Panc1 (cell line): ENCODE measurements at regions not wholly inside any gene's neighbourhood (a gene's known extent, or its start where the extent isn't known, plus 50 kb on each side); places are given as distances from the start of the nearest gene placed in this dataset.

ENCODE experiments used
- ATAC-seq: fragments of 200-7000 bp; cut with Tn5 transposase; 2 replicates; pipeline ENCODE4 v1.9.1; 2020; ENCODE audit warnings: mild to moderate bottlenecking, moderate library complexity
- BruUV-seq: library from RNA; stranded (reverse); fragments of 400-500 nt; replicated peaks from 2 replicates; lab custom pipeline; 2021; lab: Mats Ljungman, UMichigan
- CTCF ChIA-PET: fragments of 300-600 bp; sonication (Branson Sonifier 250); formaldehyde crosslinking; loops from one replicate; lab custom pipeline; 2022; ENCODE audit warnings: antibody characterized with exemption; lab: Charles Lee
- POLR2A ChIA-PET: fragments of 300-600 bp; sonication (Branson Sonifier 250); formaldehyde crosslinking; loops from one replicate; lab custom pipeline; 2022; ENCODE audit warnings: antibody characterized with exemption; lab: Charles Lee
- DNase-seq: peaks from one replicate; pipeline ENCODE4 v3.0.0-alpha.2; 2010; ENCODE audit warnings: low read depth, low spot score
- H3K27ac ChIP-seq: 2 replicates; pipeline ENCODE4 v1.5.1; 2011; ENCODE audit warnings: mild to moderate bottlenecking, low read length, inconsistent platforms
- H3K27me3 ChIP-seq: fragments of 200-500 bp; sonication (Bioruptor generic); 2 replicates; pipeline ENCODE4 v1.6.0; 2014; ENCODE audit warnings: low read length, inconsistent platforms; ENCODE audit not compliant: control insufficient read depth, insufficient read depth
- H3K36me3 ChIP-seq: fragments of 200-500 bp; sonication (Bioruptor generic); 2 replicates; pipeline ENCODE4 v1.5.1; 2014; ENCODE audit warnings: inconsistent platforms, mild to moderate bottlenecking, low read length, moderate library complexity; ENCODE audit not compliant: control insufficient read depth, insufficient read depth
- H3K4me1 ChIP-seq: 2 replicates; pipeline ENCODE4 v1.5.1; 2011; ENCODE audit warnings: inconsistent platforms, mild to moderate bottlenecking, low read length, moderate library complexity; ENCODE audit not compliant: control insufficient read depth, insufficient read depth
- H3K4me3 ChIP-seq, 2 experiments: 2 replicates each; pipeline ENCODE4 v1.5.1; 2011 to 2012; ENCODE audit warnings: low read depth in 2 of 2, low read length in 2 of 2, mild to moderate bottlenecking in 2 of 2, inconsistent platforms in 1 of 2, moderate library complexity in 1 of 2
- H3K9me3 ChIP-seq: fragments of 200-500 bp; sonication (Bioruptor generic); 2 replicates; pipeline ENCODE4 v1.5.1; 2014; ENCODE audit warnings: low read depth, mild to moderate bottlenecking, inconsistent platforms, low read length, moderate library complexity; ENCODE audit not compliant: control insufficient read depth, insufficient read depth
- CTCF ChIP-seq: fragments of 450-650 bp; IDR thresholded peaks from 2 replicates; pipeline ENCODE4 v1.5.1; 2017; ENCODE audit warnings: mild to moderate bottlenecking
- POLR2AphosphoS5 ChIP-seq: IDR thresholded peaks from 2 replicates; pipeline ENCODE4 v1.6.1; 2012; ENCODE audit warnings: mild to moderate bottlenecking, low read depth, low read length, moderate library complexity
- REST ChIP-seq, 2 experiments: IDR thresholded peaks; 2 replicates each; pipeline ENCODE4 v1.6.1; 2011 to 2012; ENCODE audit warnings: low read depth in 2 of 2, control low read depth in 1 of 2, low read length in 1 of 2, mild to moderate bottlenecking in 1 of 2, moderate library complexity in 1 of 2; ENCODE audit not compliant: insufficient read depth in 1 of 2
- SIN3A ChIP-seq: IDR thresholded peaks from 2 replicates; pipeline ENCODE4 v1.6.1; 2012; ENCODE audit warnings: low read depth, mild to moderate bottlenecking, low read length, moderate library complexity, borderline replicate concordance; ENCODE audit not compliant: insufficient read depth
- TCF7L2 ChIP-seq: IDR thresholded peaks from 2 replicates; pipeline ENCODE4 v1.6.1; 2011; ENCODE audit warnings: mild to moderate bottlenecking, low read depth, low read length, inconsistent platforms
- in situ Hi-C: cut with HindIII; loops from 2 replicates; pipeline ENCODE4 v1.10.0; 2016; ENCODE audit warnings: low sequenced_read_pairs, low pct_unique_long_range_greater_than_20kb
- intact Hi-C: fragments of 100-400 bp; cut with micrococcal nuclease; formaldehyde crosslinking; loops from one replicate; pipeline ENCODE4 v1.10.0; 2022; ENCODE audit not compliant: unreplicated experiment

GRCh38 chr5:166957782-166958181 lies 1333.7 kb upstream of the WWC1 start:
- no peak overlapping the region for H3K4me3 ChIP-seq
- intact Hi-C loops = no loop called here
- no peaks in the 10 kb centered on the region for H3K36me3 ChIP-seq
- H3K9me3 ChIP-seq = no peaks in the 10 kb centered on the region
- ATAC-seq (no peak), DNase-seq (no peak)
- H3K27me3 ChIP-seq = no peaks in the 10 kb centered on the region
- POLR2A ChIA-PET = no interaction called here
- in situ Hi-C loops = no loop called here
- H3K4me1 ChIP-seq = no peaks in the 10 kb centered on the region
- H3K27ac ChIP-seq = no peak overlapping the region
- CTCF ChIA-PET = interaction anchor here (0.5 kb wide), 1 partner anchor 555 kb away, joined by 4 read pairs; no protein-coding TSS in a partner anchor
- BruUV-seq = no TSS peak
- TF ChIP-seq TCF7L2 (no peak), REST (IDR thresholded peaks at IDR 0.05; ENCODE audit: insufficient read depth in 1 of 2, low read depth in 2 of 2, low read length in 1 of 2) (no peak), POLR2AphosphoS5 (no peak), CTCF (no peak), SIN3A (no peak)

- in situ Hi-C loops = no loop called here
- H3K9me3 ChIP-seq = no peaks in the 10 kb centered on the region
- BruUV-seq = no TSS peak
- no peak for TF ChIP-seq SIN3A
- no peak for TF ChIP-seq TCF7L2
- TF ChIP-seq POLR2AphosphoS5 = no peak
- no peak for TF ChIP-seq REST (IDR thresholded peaks at IDR 0.05; ENCODE audit: insufficient read depth in 1 of 2, low read depth in 2 of 2, low read length in 1 of 2)
- TF ChIP-seq CTCF = no peak
- intact Hi-C loops = loop anchor here (5.0 kb wide), 1 partner anchor 608 kb away; no protein-coding TSS in a partner anchor
- no peaks in the 10 kb centered on the region for H3K27me3 ChIP-seq
- no peak overlapping the region for H3K4me3 ChIP-seq
- no peaks in the 10 kb centered on the region for H3K4me1 ChIP-seq
- ChIA-PET CTCF (no interaction called here), POLR2A (no interaction called here)
- no peak overlapping the region for H3K27ac ChIP-seq
- ATAC-seq = no peak
- no peaks in the 10 kb centered on the region for H3K36me3 ChIP-seq
- no peak for DNase-seq
Observed at GRCh38 chr5:166959766-166960165, 1331.7 kb upstream of the WWC1 start.
